ENCODE measurements at regions not wholly inside any gene's neighbourhood (a gene's known extent, or its start where the extent isn't known, plus 50 kb on each side); places are given as distances from the start of the nearest gene placed in this dataset.

DNA sequence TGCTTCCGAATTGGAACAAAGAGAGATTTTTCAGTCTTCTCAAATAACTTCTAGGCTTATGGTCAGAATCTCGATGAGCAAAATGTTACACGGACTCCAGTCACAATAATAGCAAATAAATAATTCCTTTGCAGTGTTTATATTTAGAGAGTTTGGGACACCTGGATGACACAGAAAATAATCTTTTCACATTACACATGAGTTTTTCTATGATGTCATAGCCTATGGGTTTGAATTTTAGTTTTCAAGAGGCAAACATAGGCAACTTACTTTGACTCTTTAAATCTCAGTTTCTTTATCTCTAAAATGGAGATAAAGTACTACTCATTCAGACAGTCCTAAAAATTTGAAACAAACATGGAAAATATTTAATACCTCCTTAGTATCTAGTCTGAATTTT lies 372.0 kb downstream of the HAPSTR1 start:
- Histone ChIP-seq H3K36me3 (ENCODE audit: control insufficient read depth, insufficient read depth, low read length) (no peaks in the 10 kb centered on the region), H3K27ac (ENCODE audit: insufficient read depth, low read depth, low read length, poor library complexity, severe bottlenecking) (no peak overlapping the region), H3K4me3 (ENCODE audit: insufficient read depth, low read depth, low read length) (no peak overlapping the region), H3K4me1 (ENCODE audit: control insufficient read depth, insufficient read depth, low read length) (no peaks in the 10 kb centered on the region), H3K9me3 (ENCODE audit: control insufficient read depth, low read length) (no peaks in the 10 kb centered on the region), H3K27me3 (ENCODE audit: control insufficient read depth, insufficient read depth, low read length, poor library complexity, severe bottlenecking) (no peaks in the 10 kb centered on the region)
- WGBS, 2 experiments = 93 to 94% methylated on average over 3 of the region's 3 CpGs

DNA sequence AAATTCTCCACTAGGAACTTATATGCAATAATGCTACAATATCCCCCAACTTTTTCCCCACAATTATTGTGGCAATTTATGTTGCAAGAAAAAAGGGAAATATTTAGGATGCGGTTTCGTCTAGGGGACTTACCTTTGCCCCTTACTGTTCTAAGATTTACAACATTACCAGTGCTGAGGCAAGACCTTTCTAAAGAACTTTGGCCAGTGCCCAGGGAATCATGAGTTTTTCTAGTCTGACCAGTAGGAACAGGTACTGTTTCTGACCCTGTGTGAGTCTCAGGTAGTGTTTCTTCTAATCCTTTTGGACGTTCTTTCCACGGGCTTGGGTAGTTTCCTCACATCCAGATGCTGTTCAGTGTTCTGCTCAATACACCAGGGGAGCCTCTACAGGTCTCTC lies 373.7 kb downstream of the HAPSTR1 start:
- no peaks in the 10 kb centered on the region for H3K27me3 ChIP-seq (ENCODE audit: control insufficient read depth, insufficient read depth, low read length, poor library complexity, severe bottlenecking)
- WGBS, 2 experiments = 92 to 96% methylated on average over 4 of the region's 4 CpGs
- no peaks in the 10 kb centered on the region for H3K36me3 ChIP-seq (ENCODE audit: control insufficient read depth, insufficient read depth, low read length)
- H3K4me3 ChIP-seq (ENCODE audit: insufficient read depth, low read depth, low read length) = no peak overlapping the region
- H3K9me3 ChIP-seq (ENCODE audit: control insufficient read depth, low read length) = no peaks in the 10 kb centered on the region
- no peaks in the 10 kb centered on the region for H3K4me1 ChIP-seq (ENCODE audit: control insufficient read depth, insufficient read depth, low read length)
- no peak overlapping the region for H3K27ac ChIP-seq (ENCODE audit: insufficient read depth, low read depth, low read length, poor library complexity, severe bottlenecking)

DNA sequence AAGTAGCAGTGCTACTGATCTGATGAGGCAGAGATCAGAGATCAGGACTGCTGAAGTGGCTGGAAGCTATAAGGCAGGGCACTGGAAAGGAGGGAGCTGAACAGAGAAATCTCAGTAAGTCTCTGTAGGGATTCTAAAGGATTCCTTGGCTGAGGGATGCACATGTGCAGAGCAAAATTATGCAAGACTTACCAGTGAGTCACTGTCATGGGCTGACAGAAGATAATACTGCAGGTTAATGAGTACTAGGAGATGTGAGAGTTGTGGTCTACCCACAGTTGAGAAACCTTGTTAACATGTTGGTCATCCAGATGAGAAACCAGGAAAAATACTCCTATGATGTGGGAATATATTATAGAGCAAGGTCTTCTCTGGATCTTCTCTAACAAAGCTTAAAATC lies 378.1 kb downstream of the HAPSTR1 start:
- Histone ChIP-seq H3K4me3 (ENCODE audit: insufficient read depth, low read depth, low read length) (no peak overlapping the region), H3K27ac (ENCODE audit: insufficient read depth, low read depth, low read length, poor library complexity, severe bottlenecking) (no peak overlapping the region), H3K27me3 (ENCODE audit: control insufficient read depth, insufficient read depth, low read length, poor library complexity, severe bottlenecking) (no peaks in the 10 kb centered on the region), H3K4me1 (ENCODE audit: control insufficient read depth, insufficient read depth, low read length) (no peaks in the 10 kb centered on the region), H3K9me3 (ENCODE audit: control insufficient read depth, low read length) (no peaks in the 10 kb centered on the region), H3K36me3 (ENCODE audit: control insufficient read depth, insufficient read depth, low read length) (no peaks in the 10 kb centered on the region)

DNA sequence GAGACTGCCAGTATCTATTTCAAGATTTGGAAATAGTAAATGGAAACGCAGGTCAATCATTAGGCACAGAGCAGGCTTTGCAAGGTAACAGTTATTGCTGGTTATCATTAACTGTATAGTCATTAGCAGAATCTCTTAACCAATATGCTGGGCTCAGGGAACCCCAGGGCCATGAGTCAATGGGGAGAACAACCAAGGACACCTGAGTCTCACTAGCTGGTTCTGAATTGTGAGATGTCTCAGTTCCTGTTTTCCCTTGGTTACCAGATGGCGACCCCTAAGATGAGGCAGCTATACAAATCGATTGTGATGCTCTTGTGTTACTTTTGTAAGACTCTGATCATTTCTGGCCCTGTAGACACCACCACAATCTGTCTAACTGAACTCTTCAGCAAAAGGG lies 385.3 kb downstream of the HAPSTR1 start:
- H3K4me1 ChIP-seq (ENCODE audit: control insufficient read depth, insufficient read depth, low read length) = no peaks in the 10 kb centered on the region
- H3K27me3 ChIP-seq (ENCODE audit: control insufficient read depth, insufficient read depth, low read length, poor library complexity, severe bottlenecking) = no peaks in the 10 kb centered on the region
- H3K36me3 ChIP-seq (ENCODE audit: control insufficient read depth, insufficient read depth, low read length) = no peaks in the 10 kb centered on the region
- WGBS, 2 experiments = 91 to 93% methylated on average over 3 of the region's 3 CpGs
- H3K27ac ChIP-seq (ENCODE audit: insufficient read depth, low read depth, low read length, poor library complexity, severe bottlenecking) = no peak overlapping the region
- no peak overlapping the region for H3K4me3 ChIP-seq (ENCODE audit: insufficient read depth, low read depth, low read length)
- H3K9me3 ChIP-seq (ENCODE audit: control insufficient read depth, low read length) = no peaks in the 10 kb centered on the region

DNA sequence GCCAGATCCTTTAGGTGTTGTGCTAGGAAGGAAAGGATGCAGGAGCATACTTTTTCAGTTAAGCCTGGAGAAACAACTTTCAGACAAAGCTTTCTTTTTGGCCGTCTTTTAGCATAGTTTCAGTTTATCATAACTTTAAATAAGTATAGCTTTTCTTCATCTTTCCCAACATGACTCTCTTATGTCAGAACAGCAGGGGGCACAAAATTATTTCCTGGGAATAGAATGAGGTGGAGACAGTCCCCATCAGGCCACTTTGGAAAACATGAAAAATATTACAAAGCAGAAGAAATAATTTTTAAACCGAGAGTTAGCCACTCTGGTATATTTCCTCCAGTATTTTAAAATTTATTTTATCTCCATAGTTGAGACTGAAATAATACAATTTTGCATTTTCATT lies 387.6 kb downstream of the HAPSTR1 start:
- H3K36me3 ChIP-seq (ENCODE audit: control insufficient read depth, insufficient read depth, low read length) = no peaks in the 10 kb centered on the region
- no peak overlapping the region for H3K4me3 ChIP-seq (ENCODE audit: insufficient read depth, low read depth, low read length)
- H3K27me3 ChIP-seq (ENCODE audit: control insufficient read depth, insufficient read depth, low read length, poor library complexity, severe bottlenecking) = no peaks in the 10 kb centered on the region
- no peak overlapping the region for H3K27ac ChIP-seq (ENCODE audit: insufficient read depth, low read depth, low read length, poor library complexity, severe bottlenecking)
- H3K9me3 ChIP-seq (ENCODE audit: control insufficient read depth, low read length) = no peaks in the 10 kb centered on the region
- no peaks in the 10 kb centered on the region for H3K4me1 ChIP-seq (ENCODE audit: control insufficient read depth, insufficient read depth, low read length)
- 80 to 86% methylated on average over 1 to 2 of the region's 2 CpGs for WGBS, 2 experiments

DNA sequence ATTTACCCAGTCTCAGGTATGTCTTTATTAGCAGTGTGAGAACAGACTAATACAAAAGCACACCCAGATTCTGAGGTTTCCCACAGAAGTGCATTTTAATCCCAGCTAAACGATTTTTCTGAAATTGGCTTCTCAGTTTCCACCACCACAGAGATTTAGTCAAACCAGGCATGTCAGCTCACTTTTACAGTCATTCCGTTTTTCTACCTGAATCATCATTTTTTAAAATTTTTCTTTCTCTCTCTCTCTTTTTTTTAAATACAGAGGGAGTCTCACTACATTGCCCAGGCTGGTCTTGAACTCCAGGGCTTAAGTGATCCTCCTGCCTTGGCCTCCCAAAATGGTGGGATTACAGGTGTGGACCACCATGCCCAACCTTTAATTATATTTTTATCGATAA lies 389.1 kb downstream of the HAPSTR1 start:
- no peaks in the 10 kb centered on the region for H3K36me3 ChIP-seq (ENCODE audit: control insufficient read depth, insufficient read depth, low read length)
- 85 to 88% methylated on average over 2 of the region's 3 CpGs for WGBS, 2 experiments
- H3K27ac ChIP-seq (ENCODE audit: insufficient read depth, low read depth, low read length, poor library complexity, severe bottlenecking) = no peak overlapping the region
- no peaks in the 10 kb centered on the region for H3K9me3 ChIP-seq (ENCODE audit: control insufficient read depth, low read length)
- H3K4me1 ChIP-seq (ENCODE audit: control insufficient read depth, insufficient read depth, low read length) = no peaks in the 10 kb centered on the region
- no peaks in the 10 kb centered on the region for H3K27me3 ChIP-seq (ENCODE audit: control insufficient read depth, insufficient read depth, low read length, poor library complexity, severe bottlenecking)
- H3K4me3 ChIP-seq (ENCODE audit: insufficient read depth, low read depth, low read length) = no peak overlapping the region

DNA sequence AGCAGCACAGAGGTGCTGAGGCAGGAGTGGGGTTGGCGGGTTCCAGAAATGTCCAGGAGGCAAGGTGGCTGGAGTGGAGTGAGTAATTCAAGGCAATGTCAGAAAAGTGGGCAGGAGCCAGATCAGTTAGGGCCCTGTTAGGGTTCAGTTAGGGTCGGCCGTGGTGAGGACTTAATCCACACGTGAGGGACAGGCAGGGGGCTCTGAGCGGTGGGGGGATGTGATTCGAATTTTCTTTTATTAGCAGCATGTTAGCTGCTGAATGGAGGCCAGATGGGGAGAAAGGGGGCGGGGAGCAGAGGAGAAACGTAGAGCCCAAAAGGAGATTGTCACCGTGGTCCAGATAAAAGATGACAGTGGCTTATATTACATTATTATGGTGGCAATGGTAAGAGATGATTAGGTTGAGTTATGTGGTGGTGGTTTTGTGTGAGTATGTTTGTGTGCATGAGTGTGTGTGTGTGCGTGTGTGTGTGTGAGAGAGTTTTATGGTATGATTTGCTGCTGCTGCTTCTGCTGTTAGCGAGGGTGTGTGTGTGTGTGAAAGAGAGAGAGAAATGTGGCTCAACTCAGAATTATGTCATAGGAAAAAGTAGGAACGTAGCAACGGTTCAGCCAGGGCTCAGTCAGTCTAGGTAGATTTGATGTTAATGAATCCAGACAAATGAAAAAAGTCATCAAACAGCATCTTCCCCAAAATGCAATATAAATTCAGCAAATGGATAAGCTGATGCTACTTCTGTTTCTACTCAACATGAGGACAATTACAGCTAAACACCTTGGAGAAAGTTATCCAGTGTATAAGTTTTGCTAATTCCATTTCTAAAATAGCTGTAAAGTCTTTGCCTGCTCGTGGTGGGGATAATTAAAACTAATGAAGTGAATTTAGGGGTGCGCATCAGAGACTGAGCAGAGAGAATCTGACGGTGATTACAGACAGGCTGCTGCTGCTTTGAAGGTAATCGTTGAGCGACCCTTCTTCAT lies 390.6 kb downstream of the HAPSTR1 start:
- H3K4me1 ChIP-seq (ENCODE audit: control insufficient read depth, insufficient read depth, low read length) = no peaks in the 10 kb centered on the region
- WGBS, 2 experiments = 83 to 85% methylated on average over 18 of the region's 18 CpGs
- H3K9me3 ChIP-seq (ENCODE audit: control insufficient read depth, low read length) = no peaks in the 10 kb centered on the region
- no peaks in the 10 kb centered on the region for H3K36me3 ChIP-seq (ENCODE audit: control insufficient read depth, insufficient read depth, low read length)
- no peak overlapping the region for H3K27ac ChIP-seq (ENCODE audit: insufficient read depth, low read depth, low read length, poor library complexity, severe bottlenecking)
- H3K27me3 ChIP-seq (ENCODE audit: control insufficient read depth, insufficient read depth, low read length, poor library complexity, severe bottlenecking) = no peaks in the 10 kb centered on the region
- H3K4me3 ChIP-seq (ENCODE audit: insufficient read depth, low read depth, low read length) = no peak overlapping the region

DNA sequence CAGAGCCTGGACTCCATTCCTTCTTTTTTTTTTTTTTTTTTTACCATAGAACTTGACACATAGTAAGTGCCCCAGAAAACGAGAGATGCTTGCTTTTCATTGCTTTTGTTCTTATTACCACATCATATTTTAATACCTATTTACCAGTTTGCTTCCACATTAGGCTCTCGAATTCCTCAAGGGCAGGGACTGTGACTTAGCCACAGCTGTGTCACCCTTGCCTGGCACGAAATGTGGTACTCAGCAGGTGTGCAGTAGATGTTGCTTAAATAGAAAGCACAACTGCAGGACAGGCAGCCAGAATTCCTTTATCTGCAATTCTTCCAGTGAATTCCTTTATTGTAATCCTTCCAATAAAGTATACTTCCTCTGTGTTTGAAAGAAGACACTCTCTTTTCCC lies 393.0 kb downstream of the HAPSTR1 start:
- Histone ChIP-seq H3K27me3 (ENCODE audit: control insufficient read depth, insufficient read depth, low read length, poor library complexity, severe bottlenecking) (no peaks in the 10 kb centered on the region), H3K4me1 (ENCODE audit: control insufficient read depth, insufficient read depth, low read length) (no peaks in the 10 kb centered on the region), H3K9me3 (ENCODE audit: control insufficient read depth, low read length) (no peaks in the 10 kb centered on the region), H3K4me3 (ENCODE audit: insufficient read depth, low read depth, low read length) (no peak overlapping the region), H3K27ac (ENCODE audit: insufficient read depth, low read depth, low read length, poor library complexity, severe bottlenecking) (no peak overlapping the region), H3K36me3 (ENCODE audit: control insufficient read depth, insufficient read depth, low read length) (no peaks in the 10 kb centered on the region)
- WGBS, 2 experiments = 86 to 91% methylated on average over 3 of the region's 3 CpGs

DNA sequence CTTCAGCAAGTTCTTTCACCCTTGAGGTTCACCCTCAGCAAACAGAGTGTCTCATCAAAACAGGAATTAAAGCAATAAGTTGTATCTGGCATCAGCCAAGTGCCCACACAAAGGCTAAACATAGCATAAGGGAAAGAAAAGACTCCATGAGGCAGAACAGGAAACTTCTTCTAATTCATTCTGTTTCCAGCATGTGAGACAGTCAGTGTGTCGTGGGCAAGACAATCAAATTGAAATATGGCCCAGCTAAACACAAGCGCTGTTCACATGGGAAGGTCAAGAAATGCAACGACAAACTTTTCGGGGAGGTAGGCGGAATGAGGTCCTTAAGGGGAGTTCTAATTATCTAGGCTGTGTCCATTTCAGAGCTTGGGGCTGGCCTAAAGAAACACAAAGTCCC lies 393.4 kb downstream of the HAPSTR1 start:
- Histone ChIP-seq H3K36me3 (ENCODE audit: control insufficient read depth, insufficient read depth, low read length) (no peaks in the 10 kb centered on the region), H3K4me3 (ENCODE audit: insufficient read depth, low read depth, low read length) (no peak overlapping the region)
- 93 to 95% methylated on average over 5 of the region's 5 CpGs for WGBS, 2 experiments

DNA sequence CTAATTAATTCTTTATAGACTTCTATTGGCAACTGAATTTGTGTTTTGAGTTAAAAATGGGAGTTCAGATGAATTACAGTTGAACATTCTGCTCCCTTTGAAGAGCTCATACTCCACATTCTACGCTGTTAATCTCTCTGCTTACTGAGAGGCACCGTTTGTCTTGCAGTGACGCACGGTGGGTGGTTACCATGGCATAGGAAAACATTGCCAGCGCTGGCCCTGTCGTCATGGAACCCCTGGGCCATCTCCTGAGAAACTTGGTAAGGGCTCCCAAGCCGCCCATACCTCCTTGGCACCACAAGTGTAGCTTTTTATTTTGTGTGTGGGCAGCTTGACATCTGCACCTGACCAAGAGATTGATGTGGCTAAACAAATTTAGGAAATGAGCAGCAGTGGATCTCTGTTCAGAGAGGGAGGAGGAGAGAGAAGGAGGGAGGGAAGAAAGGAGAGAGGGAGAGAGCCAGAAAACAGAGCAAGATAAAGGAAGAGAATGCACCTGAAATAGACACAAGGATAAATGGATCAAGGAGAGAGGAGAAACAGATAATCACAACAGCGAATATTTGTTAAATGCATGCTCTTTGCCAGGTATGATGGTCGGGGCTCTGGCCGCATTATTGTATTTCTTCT lies 398.5 kb downstream of the HAPSTR1 start:
- no peak overlapping the region for H3K27ac ChIP-seq (ENCODE audit: insufficient read depth, low read depth, low read length, poor library complexity, severe bottlenecking)
- no peak overlapping the region for H3K4me3 ChIP-seq (ENCODE audit: insufficient read depth, low read depth, low read length)
- WGBS, 2 experiments = 73 to 76% methylated on average over 10 of the region's 10 CpGs
- peaks cover 6% of the 10 kb centered on the region for H3K4me1 ChIP-seq (ENCODE audit: control insufficient read depth, insufficient read depth, low read length)
- no peaks in the 10 kb centered on the region for H3K9me3 ChIP-seq (ENCODE audit: control insufficient read depth, low read length)
- no peaks in the 10 kb centered on the region for H3K36me3 ChIP-seq (ENCODE audit: control insufficient read depth, insufficient read depth, low read length)
- H3K27me3 ChIP-seq (ENCODE audit: control insufficient read depth, insufficient read depth, low read length, poor library complexity, severe bottlenecking) = no peaks in the 10 kb centered on the region

More for the DNA sequence above, 393.4 kb downstream of the HAPSTR1 start:
- no peaks in the 10 kb centered on the region for H3K9me3 ChIP-seq (ENCODE audit: control insufficient read depth, low read length)
- no peaks in the 10 kb centered on the region for H3K27me3 ChIP-seq (ENCODE audit: control insufficient read depth, insufficient read depth, low read length, poor library complexity, severe bottlenecking)
- H3K27ac ChIP-seq (ENCODE audit: insufficient read depth, low read depth, low read length, poor library complexity, severe bottlenecking) = no peak overlapping the region
- H3K4me1 ChIP-seq (ENCODE audit: control insufficient read depth, insufficient read depth, low read length) = peaks cover 3% of the 10 kb centered on the region

Data from ectodermal cell (in vitro differentiated cells).